ENCODE measurements at regions not wholly inside any gene's neighbourhood (a gene's known extent, or its start where the extent isn't known, plus 50 kb on each side); places are given as distances from the start of the nearest gene placed in this dataset.

DNA sequence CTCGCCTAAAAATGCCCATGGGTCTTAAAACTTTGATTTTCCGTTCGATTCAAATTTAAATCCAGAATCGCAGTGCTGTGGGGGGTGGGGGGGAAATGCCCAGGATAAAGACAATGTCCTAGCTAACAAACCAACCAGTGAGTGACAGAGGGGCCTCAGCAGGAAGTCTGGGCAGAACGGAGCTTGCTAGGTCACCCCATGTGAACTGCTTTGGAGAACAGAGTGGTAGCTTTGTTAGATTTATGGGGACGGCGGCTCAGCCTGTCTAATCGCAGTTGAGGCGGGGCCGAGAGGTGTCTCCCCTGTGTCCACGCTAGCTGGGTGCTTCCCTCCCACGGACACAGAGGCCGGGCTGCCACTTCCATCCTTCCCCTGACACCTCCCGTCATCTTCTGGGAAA, 243.9 kb downstream of the CTTN start:
- no peak overlapping the region for H3K27ac ChIP-seq (ENCODE audit: insufficient read depth in 1 of 2, low read depth in 1 of 2, low read length in 2 of 2, poor library complexity in 1 of 2, severe bottlenecking in 2 of 2)
- H3K4me1 ChIP-seq (ENCODE audit: control extremely low read depth in 1 of 4, control insufficient read depth in 4 of 4, insufficient read depth in 4 of 4, low read length in 3 of 4), result peaks cover 0 to 13% (median 3%) of the 10 kb centered on the region in 4 experiments
- H3K9me3 ChIP-seq (ENCODE audit: control extremely low read depth in 1 of 5, control insufficient read depth in 4 of 5, insufficient read depth in 2 of 5, low read depth in 1 of 5, low read length in 4 of 5), result no peaks in the 10 kb centered on the region
- WGBS (ENCODE audit: insufficient coverage), result 74% methylated on average over 9 of the region's 14 CpGs
- ChIA-PET POLR2A (no interaction called here), CTCF (interaction anchor here (0.6 kb wide), 1 partner anchor 277 kb away, joined by 4 read pairs; no protein-coding TSS in a partner anchor)
- H3K36me3 ChIP-seq (ENCODE audit: control insufficient read depth in 4 of 4, insufficient read depth in 4 of 4, low read length in 3 of 4), result no peaks in the 10 kb centered on the region
- DNase-seq, result no peak
- peaks cover 0 to 16% (median 0%) of the 10 kb centered on the region in 5 experiments for H3K27me3 ChIP-seq (replicated peaks in 2 of 5; ENCODE audit: control insufficient read depth in 4 of 5, insufficient read depth in 5 of 5, low read length in 4 of 5)
- no peak overlapping the region for H3K4me3 ChIP-seq (ENCODE audit: control insufficient read depth in 1 of 7, extremely low read depth in 1 of 7, insufficient read depth in 4 of 7, low read depth in 2 of 7, low read length in 6 of 7)

- no peak overlapping the region for H3K4me3 ChIP-seq (ENCODE audit: control insufficient read depth in 1 of 7, extremely low read depth in 1 of 7, insufficient read depth in 4 of 7, low read depth in 2 of 7, low read length in 6 of 7)
- DNase-seq, result no peak
- H3K36me3 ChIP-seq (ENCODE audit: control insufficient read depth in 4 of 4, insufficient read depth in 4 of 4, low read length in 3 of 4), result no peaks in the 10 kb centered on the region
- H3K9me3 ChIP-seq (ENCODE audit: control extremely low read depth in 1 of 5, control insufficient read depth in 4 of 5, insufficient read depth in 2 of 5, low read depth in 1 of 5, low read length in 4 of 5), result no peaks in the 10 kb centered on the region
- no peak overlapping the region for H3K27ac ChIP-seq (ENCODE audit: insufficient read depth in 1 of 2, low read depth in 1 of 2, low read length in 2 of 2, poor library complexity in 1 of 2, severe bottlenecking in 2 of 2)
- ChIA-PET CTCF (no interaction called here), POLR2A (no interaction called here)
- WGBS (ENCODE audit: insufficient coverage), result 64% methylated on average over 9 of the region's 9 CpGs
- H3K27me3 ChIP-seq (replicated peaks in 2 of 5; ENCODE audit: control insufficient read depth in 4 of 5, insufficient read depth in 5 of 5, low read length in 4 of 5), result peaks cover 0 to 23% (median 0%) of the 10 kb centered on the region in 5 experiments
- H3K4me1 ChIP-seq (ENCODE audit: control extremely low read depth in 1 of 4, control insufficient read depth in 4 of 4, insufficient read depth in 4 of 4, low read length in 3 of 4), result peaks cover 0 to 13% (median 3%) of the 10 kb centered on the region in 4 experiments
Measured at GRCh38 chr11:70643642-70644041, 245.3 kb downstream of the CTTN start.

DNA sequence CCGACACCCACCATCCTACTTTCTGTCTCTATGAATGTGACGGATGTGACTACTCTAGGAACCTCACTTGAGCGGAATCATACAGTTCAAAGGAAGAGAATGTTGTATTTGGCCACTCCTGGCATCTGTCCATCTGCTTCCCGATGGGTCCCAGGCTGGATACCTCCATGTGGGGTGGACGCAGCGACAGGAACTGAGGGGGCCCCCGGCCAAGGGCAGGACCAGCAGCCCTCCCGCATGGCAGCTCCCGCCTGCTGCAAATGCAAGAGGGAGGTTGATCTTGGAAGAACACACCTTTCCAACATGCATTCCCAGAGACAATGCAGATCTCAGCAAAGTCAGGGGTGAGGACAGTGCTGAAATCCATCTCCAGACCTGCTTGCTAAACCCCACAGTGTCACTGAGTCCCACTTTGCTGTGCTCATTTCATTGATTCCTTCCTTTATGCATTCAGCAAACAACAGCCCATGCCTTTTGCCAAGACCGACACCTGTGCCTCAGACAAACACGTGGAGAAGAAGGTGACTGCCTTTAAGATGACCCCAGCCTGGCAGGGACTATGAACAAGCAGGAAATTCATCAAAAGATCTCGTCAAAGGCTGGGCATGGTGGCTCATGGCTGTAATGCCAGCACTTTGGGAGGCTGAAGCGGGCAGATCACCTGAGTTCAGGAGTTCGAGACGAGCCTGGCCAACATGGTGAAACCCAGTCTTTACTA, 246.2 kb downstream of the CTTN start:
- peaks cover 0 to 13% (median 3%) of the 10 kb centered on the region in 4 experiments for H3K4me1 ChIP-seq (ENCODE audit: control extremely low read depth in 1 of 4, control insufficient read depth in 4 of 4, insufficient read depth in 4 of 4, low read length in 3 of 4)
- H3K27ac ChIP-seq (ENCODE audit: insufficient read depth in 1 of 2, low read depth in 1 of 2, low read length in 2 of 2, poor library complexity in 1 of 2, severe bottlenecking in 2 of 2), result no peak overlapping the region
- no peak overlapping the region for H3K4me3 ChIP-seq (ENCODE audit: control insufficient read depth in 1 of 7, extremely low read depth in 1 of 7, insufficient read depth in 4 of 7, low read depth in 2 of 7, low read length in 6 of 7)
- H3K9me3 ChIP-seq (ENCODE audit: control extremely low read depth in 1 of 5, control insufficient read depth in 4 of 5, insufficient read depth in 2 of 5, low read depth in 1 of 5, low read length in 4 of 5), result no peaks in the 10 kb centered on the region
- POLR2A ChIA-PET, result no interaction called here
- CTCF ChIA-PET, result no interaction called here
- H3K36me3 ChIP-seq (ENCODE audit: control insufficient read depth in 4 of 4, insufficient read depth in 4 of 4, low read length in 3 of 4), result no peaks in the 10 kb centered on the region
- 78% methylated on average over 12 of the region's 15 CpGs for WGBS (ENCODE audit: insufficient coverage)
- H3K27me3 ChIP-seq (replicated peaks in 2 of 5; ENCODE audit: control insufficient read depth in 4 of 5, insufficient read depth in 5 of 5, low read length in 4 of 5), result peaks cover 0 to 23% (median 0%) of the 10 kb centered on the region in 5 experiments
- no peak for DNase-seq

DNA sequence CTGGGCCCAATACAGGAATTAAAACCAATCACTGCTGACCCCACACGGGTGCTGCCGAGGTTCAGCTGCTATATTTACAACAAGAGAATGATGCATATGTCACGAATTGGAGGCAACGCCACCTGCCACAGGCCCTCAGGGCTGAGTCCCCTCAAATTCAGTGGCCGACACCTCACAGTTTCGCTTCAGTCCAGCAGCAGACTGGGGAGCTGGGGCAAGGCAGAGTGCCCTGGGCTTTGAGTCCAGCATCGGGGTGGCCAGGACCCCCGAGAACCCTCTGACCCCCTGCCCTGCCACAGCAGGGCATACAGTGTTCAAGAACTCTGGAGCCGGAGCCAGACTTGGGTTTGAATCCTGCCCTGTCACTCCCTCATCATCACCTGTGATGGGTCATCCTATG, 247.2 kb downstream of the CTTN start:
- H3K27me3 ChIP-seq (replicated peaks in 2 of 5; ENCODE audit: control insufficient read depth in 4 of 5, insufficient read depth in 5 of 5, low read length in 4 of 5), result peaks cover 0 to 23% (median 0%) of the 10 kb centered on the region in 5 experiments
- ChIA-PET CTCF (no interaction called here), POLR2A (no interaction called here)
- no peak for DNase-seq
- no peaks in the 10 kb centered on the region for H3K9me3 ChIP-seq (ENCODE audit: control extremely low read depth in 1 of 5, control insufficient read depth in 4 of 5, insufficient read depth in 2 of 5, low read depth in 1 of 5, low read length in 4 of 5)
- WGBS (ENCODE audit: insufficient coverage), result 90% methylated on average over 9 of the region's 9 CpGs
- H3K4me1 ChIP-seq (ENCODE audit: control extremely low read depth in 1 of 4, control insufficient read depth in 4 of 4, insufficient read depth in 4 of 4, low read length in 3 of 4), result peaks cover 0 to 13% (median 3%) of the 10 kb centered on the region in 4 experiments
- H3K36me3 ChIP-seq (ENCODE audit: control insufficient read depth in 4 of 4, insufficient read depth in 4 of 4, low read length in 3 of 4), result no peaks in the 10 kb centered on the region
- H3K4me3 ChIP-seq (ENCODE audit: control insufficient read depth in 1 of 7, extremely low read depth in 1 of 7, insufficient read depth in 4 of 7, low read depth in 2 of 7, low read length in 6 of 7), result no peak overlapping the region
- H3K27ac ChIP-seq (ENCODE audit: insufficient read depth in 1 of 2, low read depth in 1 of 2, low read length in 2 of 2, poor library complexity in 1 of 2, severe bottlenecking in 2 of 2), result no peak overlapping the region

GRCh38 chr11:70646272-70647049, 248.1 kb downstream of the CTTN start:
- WGBS (ENCODE audit: insufficient coverage), result 92% methylated on average over 5 of the region's 6 CpGs
- ChIA-PET CTCF (no interaction called here), POLR2A (no interaction called here)
- Histone ChIP-seq H3K27me3 (replicated peaks in 2 of 5; ENCODE audit: control insufficient read depth in 4 of 5, insufficient read depth in 5 of 5, low read length in 4 of 5) (peaks cover 0 to 22% (median 0%) of the 10 kb centered on the region in 5 experiments), H3K4me3 (ENCODE audit: control insufficient read depth in 1 of 7, extremely low read depth in 1 of 7, insufficient read depth in 4 of 7, low read depth in 2 of 7, low read length in 6 of 7) (no peak overlapping the region), H3K4me1 (ENCODE audit: control extremely low read depth in 1 of 4, control insufficient read depth in 4 of 4, insufficient read depth in 4 of 4, low read length in 3 of 4) (peaks cover 0 to 10% (median 2%) of the 10 kb centered on the region in 4 experiments), H3K36me3 (ENCODE audit: control insufficient read depth in 4 of 4, insufficient read depth in 4 of 4, low read length in 3 of 4) (no peaks in the 10 kb centered on the region), H3K27ac (ENCODE audit: insufficient read depth in 1 of 2, low read depth in 1 of 2, low read length in 2 of 2, poor library complexity in 1 of 2, severe bottlenecking in 2 of 2) (no peak overlapping the region), H3K9me3 (ENCODE audit: control extremely low read depth in 1 of 5, control insufficient read depth in 4 of 5, insufficient read depth in 2 of 5, low read depth in 1 of 5, low read length in 4 of 5) (no peaks in the 10 kb centered on the region)
- no peak for DNase-seq

DNA sequence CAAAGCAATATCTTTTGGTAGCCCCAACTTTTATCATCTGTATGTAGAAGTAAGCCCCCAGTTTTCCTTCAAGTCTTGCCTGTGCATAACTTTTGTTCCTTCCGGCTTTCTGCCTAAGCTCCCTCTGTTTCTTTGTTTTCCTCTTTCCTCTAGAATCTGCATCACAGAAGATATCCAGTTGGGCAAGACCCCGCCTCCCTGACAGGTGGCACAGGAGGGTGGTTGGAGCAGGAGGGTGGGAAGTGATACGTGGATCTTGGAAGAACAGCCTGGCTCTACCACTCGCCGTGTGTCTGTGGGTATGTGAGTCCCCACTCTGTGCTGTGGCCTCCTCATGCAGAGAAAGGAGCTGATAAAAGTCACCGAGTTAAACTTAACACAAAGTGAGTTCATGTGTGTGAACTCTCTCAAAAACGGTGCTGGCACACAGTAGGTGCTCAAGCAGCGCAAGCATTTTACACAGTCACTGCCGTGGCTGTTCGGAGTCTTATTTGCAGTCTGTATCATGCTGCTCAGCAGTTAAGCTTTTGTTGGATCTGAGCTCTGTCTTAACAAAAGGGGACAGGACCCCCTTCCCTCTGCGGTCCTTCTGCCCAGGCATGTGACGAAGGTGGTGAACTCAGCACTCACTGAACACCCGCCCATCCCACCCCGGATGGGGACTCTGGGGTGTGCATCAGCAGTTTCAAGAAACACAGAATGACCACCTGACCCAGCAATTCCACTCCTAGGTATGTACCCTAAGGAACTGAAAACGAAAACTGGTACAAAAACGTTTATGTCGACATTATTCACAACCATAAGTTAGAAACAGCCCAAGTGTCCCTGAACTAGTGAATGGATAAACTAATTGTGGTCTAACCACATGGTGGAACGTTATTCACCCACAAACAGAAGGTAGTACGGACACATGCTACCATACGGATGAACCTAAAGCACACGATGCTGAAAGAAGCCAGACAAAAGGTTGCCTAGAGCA, 249.1 kb downstream of the CTTN start:
- Histone ChIP-seq H3K36me3 (ENCODE audit: control insufficient read depth in 4 of 4, insufficient read depth in 4 of 4, low read length in 3 of 4) (no peaks in the 10 kb centered on the region), H3K9me3 (ENCODE audit: control extremely low read depth in 1 of 5, control insufficient read depth in 4 of 5, insufficient read depth in 2 of 5, low read depth in 1 of 5, low read length in 4 of 5) (no peaks in the 10 kb centered on the region), H3K4me3 (ENCODE audit: control insufficient read depth in 1 of 7, extremely low read depth in 1 of 7, insufficient read depth in 4 of 7, low read depth in 2 of 7, low read length in 6 of 7) (no peak overlapping the region), H3K27me3 (replicated peaks in 2 of 5; ENCODE audit: control insufficient read depth in 4 of 5, insufficient read depth in 5 of 5, low read length in 4 of 5) (peaks cover 0 to 16% (median 0%) of the 10 kb centered on the region in 5 experiments), H3K4me1 (ENCODE audit: control extremely low read depth in 1 of 4, control insufficient read depth in 4 of 4, insufficient read depth in 4 of 4, low read length in 3 of 4) (peaks cover 0 to 2% (median 0%) of the 10 kb centered on the region in 4 experiments), H3K27ac (ENCODE audit: insufficient read depth in 1 of 2, low read depth in 1 of 2, low read length in 2 of 2, poor library complexity in 1 of 2, severe bottlenecking in 2 of 2) (no peak overlapping the region)
- POLR2A ChIA-PET, result no interaction called here
- WGBS (ENCODE audit: insufficient coverage), result 51% methylated on average over 16 of the region's 21 CpGs
- CTCF ChIA-PET, result no interaction called here
- DNase-seq, result no peak
